Glomerular visceral epithelial cell (primary cell): ENCODE measurements at regions not wholly inside any gene's neighbourhood (a gene's known extent, or its start where the extent isn't known, plus 50 kb on each side); places are given as distances from the start of the nearest gene placed in this dataset.
"Not testable (repeated sequence)": the region's sequence is repeated elsewhere in the genome, so short reads cannot be mapped to it uniquely, and the experiment has no call there.

Experiments used
- DNase-seq: peaks from one replicate; pipeline ENCODE4 v3.0.0-alpha.2; 2016; ENCODE audit errors: extremely low spot score

GRCh38 chr18:76720683-76721082 is 101.7 kb upstream of the ZNF236 start:
- DNase-seq = no peak

- no peak for DNase-seq
Observed at GRCh38 chr18:76715012-76715610, 107.2 kb upstream of the ZNF236 start.

- DNase-seq = no peak
Observed at GRCh38 chr18:76713432-76713831, 108.9 kb upstream of the ZNF236 start.

GRCh38 chr18:76712511-76713140 is 109.7 kb upstream of the ZNF236 start:
- no peak for DNase-seq

- DNase-seq = no peak
Observed at GRCh38 chr18:76710646-76711520, 111.5 kb upstream of the ZNF236 start.

GRCh38 chr18:76709659-76710645 is 112.4 kb upstream of the ZNF236 start:
- peak; percentile 64 for DNase-seq

GRCh38 chr18:76708722-76709353 is 113.5 kb upstream of the ZNF236 start:
- no peak for DNase-seq

GRCh38 chr18:76708071-76708721 is 114.2 kb upstream of the ZNF236 start:
- no peak for DNase-seq

- DNase-seq = no peak
Observed at GRCh38 chr18:76707534-76707933, 114.8 kb upstream of the ZNF236 start.

GRCh38 chr18:76704589-76704988 is 117.8 kb upstream of the ZNF236 start:
- not testable (repeated sequence) for DNase-seq

GRCh38 chr18:76699923-76700322 is 122.4 kb upstream of the ZNF236 start:
- no peak for DNase-seq

- no peak for DNase-seq
Observed at GRCh38 chr18:76697441-76697901, 124.9 kb upstream of the ZNF236 start.

- DNase-seq = no peak
Observed at GRCh38 chr18:76691800-76692199, 130.6 kb upstream of the ZNF236 start.

- DNase-seq = no peak
Observed at GRCh38 chr18:76689646-76690264, 132.6 kb upstream of the ZNF236 start.

- DNase-seq = no peak
Observed at GRCh38 chr18:76688724-76689472, 133.5 kb upstream of the ZNF236 start.

- DNase-seq = peak; percentile 70
Observed at GRCh38 chr18:76687304-76687962, 134.9 kb upstream of the ZNF236 start.

- DNase-seq = peak; percentile 65
Observed at GRCh38 chr18:76686737-76687231, 135.6 kb upstream of the ZNF236 start.

- DNase-seq = no peak
Observed at GRCh38 chr18:76685860-76686259, 136.5 kb upstream of the ZNF236 start.

GRCh38 chr18:76685402-76685801 is 137.0 kb upstream of the ZNF236 start:
- DNase-seq = no peak
